CD8-positive, alpha-beta memory T cell (primary cell): ENCODE measurements at regions not wholly inside any gene's neighbourhood (a gene's known extent, or its start where the extent isn't known, plus 50 kb on each side); places are given as distances from the start of the nearest gene placed in this dataset.

ENCODE experiments used
- CTCF ChIA-PET: fragments of 350-600 bp; sonication (Branson Sonifier 250); formaldehyde crosslinking; loops from one replicate; lab custom pipeline; 2021; ENCODE audit warnings: antibody characterized with exemption; lab: Charles Lee
- POLR2A ChIA-PET: fragments of 350-600 bp; sonication (Branson Sonifier 250); formaldehyde crosslinking; loops from one replicate; lab custom pipeline; 2021; ENCODE audit warnings: antibody characterized with exemption; lab: Charles Lee
- DNase-seq, 5 donors: peaks; one replicate each; pipeline versions ENCODE4 v3.0.0 to v3.0.0-alpha.2; 2020 to 2022; ENCODE audit warnings: mixed read lengths in 1 of 5
- H3K27ac ChIP-seq: one replicate; pipeline ENCODE4 v1.7.0; 2013; ENCODE audit warnings: low read depth, mild to moderate bottlenecking, low read length, moderate library complexity
- H3K27me3 ChIP-seq: 2 replicates; pipeline ENCODE4 v1.7.0; 2013; ENCODE audit warnings: low read length, mild to moderate bottlenecking; ENCODE audit not compliant: insufficient read depth, poor library complexity, severe bottlenecking
- H3K36me3 ChIP-seq: 2 replicates; pipeline ENCODE4 v1.7.0; 2013; ENCODE audit warnings: mild to moderate bottlenecking, low read length, moderate library complexity; ENCODE audit not compliant: insufficient read depth
- H3K4me1 ChIP-seq: 2 replicates; pipeline ENCODE4 v1.7.0; 2013; ENCODE audit warnings: mild to moderate bottlenecking, low read length, moderate library complexity; ENCODE audit not compliant: insufficient read depth
- H3K4me3 ChIP-seq: 2 replicates; pipeline ENCODE4 v1.7.0; 2013; ENCODE audit warnings: mild to moderate bottlenecking, low read length
- H3K9me3 ChIP-seq: 2 replicates; pipeline ENCODE4 v1.7.0; 2013; ENCODE audit warnings: mild to moderate bottlenecking, low read length
- H3K27ac Mint-ChIP-seq, 8 donors: one replicate each; pipeline ENCODE4 v1.8.0; 2020 to 2021; ENCODE audit warnings: mixed read lengths in 8 of 8, mild to moderate bottlenecking in 6 of 8, inconsistent platforms in 3 of 8, moderate library complexity in 3 of 8
- H3K27me3 Mint-ChIP-seq, 2 donors: one replicate each; pipeline ENCODE4 v1.8.0; 2020 to 2021; ENCODE audit warnings: mixed read lengths in 2 of 2, mild to moderate bottlenecking in 1 of 2, moderate library complexity in 1 of 2
- H3K36me3 Mint-ChIP-seq, 3 donors: one replicate each; pipeline ENCODE4 v1.8.0; 2020 to 2021; ENCODE audit warnings: mixed read lengths in 3 of 3, inconsistent platforms in 1 of 3, mild to moderate bottlenecking in 1 of 3
- H3K4me1 Mint-ChIP-seq, 3 donors: one replicate each; pipeline ENCODE4 v1.8.0; 2020 to 2021; ENCODE audit warnings: mixed read lengths in 3 of 3, inconsistent platforms in 1 of 3, mild to moderate bottlenecking in 1 of 3
- H3K4me3 Mint-ChIP-seq, 7 donors: one replicate each; pipeline ENCODE4 v1.8.0; 2020 to 2021; ENCODE audit warnings: mixed read lengths in 7 of 7, mild to moderate bottlenecking in 6 of 7, moderate library complexity in 4 of 7, inconsistent platforms in 2 of 7
- H3K9me3 Mint-ChIP-seq, 5 donors: one replicate each; pipeline ENCODE4 v1.8.0; 2020 to 2022; ENCODE audit warnings: mixed read lengths in 5 of 5, mild to moderate bottlenecking in 3 of 5, moderate library complexity in 2 of 5, inconsistent platforms in 1 of 5

GRCh38 chr13:57918086-57918485 lies 286.5 kb downstream of the PCDH17 start:
- H3K27me3 Mint-ChIP-seq, result no peaks in the 10 kb centered on the region
- no peak overlapping the region for H3K27ac ChIP-seq
- H3K4me3 Mint-ChIP-seq, result no peak overlapping the region
- H3K4me1 Mint-ChIP-seq, result no peaks in the 10 kb centered on the region
- H3K9me3 ChIP-seq, result no peaks in the 10 kb centered on the region
- ChIA-PET POLR2A (no interaction called here), CTCF (no interaction called here)
- no peak overlapping the region for H3K4me3 ChIP-seq
- H3K4me1 ChIP-seq, result no peaks in the 10 kb centered on the region
- no peak overlapping the region for H3K27ac Mint-ChIP-seq
- H3K36me3 Mint-ChIP-seq, result no peaks in the 10 kb centered on the region
- H3K9me3 Mint-ChIP-seq, result peaks cover 0 to 15% (median 5%) of the 10 kb centered on the region in 5 donors
- H3K27me3 ChIP-seq, result no peaks in the 10 kb centered on the region
- DNase-seq, result no peak
- no peaks in the 10 kb centered on the region for H3K36me3 ChIP-seq

GRCh38 chr13:57918913-57919312 lies 287.4 kb downstream of the PCDH17 start:
- no peaks in the 10 kb centered on the region for H3K36me3 ChIP-seq
- Mint-ChIP-seq H3K4me1 (no peaks in the 10 kb centered on the region), H3K27me3 (no peaks in the 10 kb centered on the region), H3K27ac (no peak overlapping the region), H3K36me3 (no peaks in the 10 kb centered on the region), H3K4me3 (no peak overlapping the region), H3K9me3 (peaks cover 0 to 15% (median 7%) of the 10 kb centered on the region in 5 donors)
- no peaks in the 10 kb centered on the region for H3K4me1 ChIP-seq
- H3K4me3 ChIP-seq, result no peak overlapping the region
- no peak for DNase-seq
- H3K27me3 ChIP-seq, result no peaks in the 10 kb centered on the region
- POLR2A ChIA-PET, result no interaction called here
- H3K9me3 ChIP-seq, result no peaks in the 10 kb centered on the region
- H3K27ac ChIP-seq, result no peak overlapping the region
- CTCF ChIA-PET, result no interaction called here

- no peak overlapping the region for H3K27ac Mint-ChIP-seq
- H3K4me1 Mint-ChIP-seq, result no peaks in the 10 kb centered on the region
- ChIA-PET CTCF (no interaction called here), POLR2A (no interaction called here)
- no peak for DNase-seq
- no peaks in the 10 kb centered on the region for H3K27me3 Mint-ChIP-seq
- no peaks in the 10 kb centered on the region for H3K27me3 ChIP-seq
- H3K36me3 Mint-ChIP-seq, result no peaks in the 10 kb centered on the region
- no peaks in the 10 kb centered on the region for H3K9me3 ChIP-seq
- no peak overlapping the region for H3K4me3 ChIP-seq
- no peak overlapping the region for H3K4me3 Mint-ChIP-seq
- H3K9me3 Mint-ChIP-seq, result peaks cover 0 to 18% (median 14%) of the 10 kb centered on the region in 5 donors
- no peaks in the 10 kb centered on the region for H3K36me3 ChIP-seq
- H3K4me1 ChIP-seq, result no peaks in the 10 kb centered on the region
- no peak overlapping the region for H3K27ac ChIP-seq
Observed at GRCh38 chr13:57925250-57925649, 293.7 kb downstream of the PCDH17 start.

DNA sequence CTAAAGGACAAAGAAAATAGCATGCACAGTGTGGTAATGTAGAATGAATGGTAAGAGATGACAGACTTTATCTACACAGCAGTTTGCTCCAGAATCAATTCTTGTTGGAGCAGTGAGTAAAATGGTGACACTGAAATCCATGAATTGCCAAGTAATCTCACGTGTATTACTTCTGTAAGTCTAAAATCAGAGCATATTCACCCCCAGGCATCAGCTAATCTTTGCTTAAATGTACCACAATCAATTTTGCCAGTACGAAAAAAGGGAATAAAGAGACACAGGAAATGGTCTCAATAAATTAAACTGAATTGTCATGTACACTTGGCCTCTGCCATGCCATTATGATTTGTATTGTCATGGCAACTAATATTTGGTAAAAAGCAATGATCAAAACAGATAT lies 294.2 kb downstream of the PCDH17 start:
- H3K36me3 ChIP-seq, result no peaks in the 10 kb centered on the region
- Mint-ChIP-seq H3K9me3 (peaks cover 0 to 18% (median 13%) of the 10 kb centered on the region in 5 donors), H3K4me3 (no peak overlapping the region), H3K36me3 (no peaks in the 10 kb centered on the region), H3K27ac (no peak overlapping the region), H3K27me3 (no peaks in the 10 kb centered on the region), H3K4me1 (no peaks in the 10 kb centered on the region)
- H3K9me3 ChIP-seq, result no peaks in the 10 kb centered on the region
- ChIA-PET POLR2A (no interaction called here), CTCF (no interaction called here)
- no peaks in the 10 kb centered on the region for H3K4me1 ChIP-seq
- no peaks in the 10 kb centered on the region for H3K27me3 ChIP-seq
- DNase-seq, result no peak
- no peak overlapping the region for H3K4me3 ChIP-seq
- H3K27ac ChIP-seq, result no peak overlapping the region

DNA sequence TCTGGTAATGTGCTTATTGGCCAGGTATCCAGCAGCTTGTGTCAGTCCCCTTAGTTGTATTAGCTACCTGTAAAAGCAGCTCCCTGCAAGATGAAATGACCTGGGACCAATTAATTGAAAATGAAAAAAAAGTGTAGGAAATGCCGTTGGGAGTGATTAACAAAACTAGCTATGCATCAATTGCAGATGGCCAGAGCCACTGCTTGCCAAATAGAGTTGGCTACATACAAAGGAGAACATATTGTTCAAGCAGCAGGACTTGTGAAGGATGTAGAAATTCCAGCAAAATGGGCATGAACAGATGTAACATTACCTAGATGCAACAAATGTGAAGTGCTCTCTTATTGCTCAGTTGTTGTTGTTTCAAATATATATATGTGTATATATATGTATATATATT lies 300.5 kb downstream of the PCDH17 start:
- H3K36me3 ChIP-seq, result no peaks in the 10 kb centered on the region
- no peaks in the 10 kb centered on the region for H3K9me3 ChIP-seq
- ChIA-PET CTCF (no interaction called here), POLR2A (no interaction called here)
- Mint-ChIP-seq H3K4me1 (no peaks in the 10 kb centered on the region), H3K36me3 (no peaks in the 10 kb centered on the region), H3K27me3 (no peaks in the 10 kb centered on the region), H3K9me3 (peaks cover 0 to 54% (median 7%) of the 10 kb centered on the region in 5 donors), H3K27ac (no peak overlapping the region), H3K4me3 (no peak overlapping the region)
- no peaks in the 10 kb centered on the region for H3K27me3 ChIP-seq
- no peaks in the 10 kb centered on the region for H3K4me1 ChIP-seq
- no peak for DNase-seq
- no peak overlapping the region for H3K27ac ChIP-seq
- no peak overlapping the region for H3K4me3 ChIP-seq

DNA sequence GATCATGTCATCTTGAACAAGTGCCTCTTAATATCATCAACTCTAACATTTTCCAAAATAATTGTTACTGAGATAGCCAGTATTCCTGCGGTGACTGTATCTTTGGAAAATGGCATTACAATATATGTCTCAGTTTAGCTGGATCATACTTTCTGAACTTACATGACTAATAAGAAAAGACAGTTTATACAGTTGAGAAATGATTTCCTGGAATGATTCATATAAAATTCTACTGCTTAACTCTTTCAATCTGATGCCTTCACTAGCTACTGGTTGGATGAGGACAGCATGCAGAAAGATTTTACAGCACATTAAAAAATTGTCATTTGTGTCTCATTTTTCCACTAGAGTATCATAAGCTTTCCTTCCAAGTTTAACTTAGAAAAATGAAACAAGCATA lies 302.1 kb downstream of the PCDH17 start:
- no peak overlapping the region for H3K27ac ChIP-seq
- H3K4me3 ChIP-seq, result no peak overlapping the region
- no peaks in the 10 kb centered on the region for H3K36me3 ChIP-seq
- H3K4me1 ChIP-seq, result no peaks in the 10 kb centered on the region
- H3K9me3 ChIP-seq, result no peaks in the 10 kb centered on the region
- H3K27ac Mint-ChIP-seq, result no peak overlapping the region
- H3K36me3 Mint-ChIP-seq, result no peaks in the 10 kb centered on the region
- H3K4me3 Mint-ChIP-seq, result no peak overlapping the region
- no peaks in the 10 kb centered on the region for H3K27me3 Mint-ChIP-seq
- ChIA-PET CTCF (no interaction called here), POLR2A (no interaction called here)
- no peak for DNase-seq
- H3K4me1 Mint-ChIP-seq, result no peaks in the 10 kb centered on the region
- H3K27me3 ChIP-seq, result no peaks in the 10 kb centered on the region
- H3K9me3 Mint-ChIP-seq, result peaks cover 0 to 61% (median 11%) of the 10 kb centered on the region in 5 donors

GRCh38 chr13:57935965-57936364 lies 304.4 kb downstream of the PCDH17 start:
- Histone ChIP-seq H3K27ac (no peak overlapping the region), H3K27me3 (no peaks in the 10 kb centered on the region), H3K4me1 (no peaks in the 10 kb centered on the region), H3K4me3 (no peak overlapping the region), H3K9me3 (no peaks in the 10 kb centered on the region), H3K36me3 (no peaks in the 10 kb centered on the region)
- no peak overlapping the region for H3K27ac Mint-ChIP-seq
- DNase-seq, result no peak
- H3K4me3 Mint-ChIP-seq, result no peak overlapping the region
- peaks cover 0 to 54% (median 12%) of the 10 kb centered on the region in 5 donors for H3K9me3 Mint-ChIP-seq
- H3K27me3 Mint-ChIP-seq, result no peaks in the 10 kb centered on the region
- ChIA-PET POLR2A (no interaction called here), CTCF (no interaction called here)
- no peaks in the 10 kb centered on the region for H3K4me1 Mint-ChIP-seq
- no peaks in the 10 kb centered on the region for H3K36me3 Mint-ChIP-seq

DNA sequence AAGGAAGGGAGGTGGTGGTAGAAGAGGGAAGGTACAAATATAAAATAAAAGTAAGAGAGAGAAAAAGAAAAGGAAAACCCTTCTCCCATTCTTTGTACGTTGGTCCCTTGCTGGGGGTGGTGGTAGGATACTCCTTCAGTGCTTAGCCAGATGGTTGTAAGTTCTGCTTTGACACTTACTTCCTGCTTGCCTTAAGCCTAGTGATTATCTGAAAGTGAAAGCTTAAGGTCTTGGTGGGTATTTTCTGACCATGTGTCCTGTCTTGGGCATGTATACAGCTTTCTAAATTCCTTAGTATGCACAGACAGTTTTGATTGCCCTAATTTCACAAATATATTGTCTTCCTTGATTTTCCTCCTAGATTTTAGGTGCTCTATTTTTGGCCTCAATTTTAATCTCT lies 314.8 kb downstream of the PCDH17 start:
- Mint-ChIP-seq H3K27ac (no peak overlapping the region), H3K4me1 (no peaks in the 10 kb centered on the region), H3K4me3 (no peak overlapping the region), H3K9me3 (peaks cover 6 to 25% (median 11%) of the 10 kb centered on the region in 5 donors), H3K36me3 (no peaks in the 10 kb centered on the region), H3K27me3 (no peaks in the 10 kb centered on the region)
- H3K4me3 ChIP-seq, result no peak overlapping the region
- no peaks in the 10 kb centered on the region for H3K36me3 ChIP-seq
- ChIA-PET POLR2A (no interaction called here), CTCF (no interaction called here)
- H3K9me3 ChIP-seq, result no peaks in the 10 kb centered on the region
- no peak for DNase-seq
- no peak overlapping the region for H3K27ac ChIP-seq
- H3K4me1 ChIP-seq, result no peaks in the 10 kb centered on the region
- H3K27me3 ChIP-seq, result no peaks in the 10 kb centered on the region

DNA sequence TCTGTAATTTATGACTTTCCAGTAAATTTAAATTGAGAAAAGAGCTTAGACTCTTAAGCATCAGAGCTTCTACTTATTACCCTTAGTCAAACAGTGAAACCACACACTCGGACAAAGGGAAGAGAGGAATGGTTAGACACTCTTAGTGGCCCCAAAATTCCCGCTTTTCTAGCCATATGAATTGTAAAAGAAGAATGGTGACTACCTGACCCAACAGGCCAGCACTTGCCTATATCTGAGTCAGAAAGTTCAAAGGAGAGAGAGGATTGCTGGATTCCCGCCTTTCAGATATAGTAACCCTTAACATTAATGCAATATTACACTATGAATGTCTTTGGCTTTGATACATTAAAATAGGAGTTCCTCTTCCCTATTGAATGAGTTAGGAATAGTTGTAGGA lies 317.3 kb downstream of the PCDH17 start:
- Histone ChIP-seq H3K27me3 (no peaks in the 10 kb centered on the region), H3K36me3 (no peaks in the 10 kb centered on the region), H3K27ac (no peak overlapping the region), H3K4me1 (no peaks in the 10 kb centered on the region), H3K4me3 (no peak overlapping the region), H3K9me3 (no peaks in the 10 kb centered on the region)
- no peak overlapping the region for H3K27ac Mint-ChIP-seq
- ChIA-PET CTCF (no interaction called here), POLR2A (no interaction called here)
- DNase-seq, result no peak
- H3K36me3 Mint-ChIP-seq, result no peaks in the 10 kb centered on the region
- no peaks in the 10 kb centered on the region for H3K4me1 Mint-ChIP-seq
- no peak overlapping the region for H3K4me3 Mint-ChIP-seq
- no peaks in the 10 kb centered on the region for H3K27me3 Mint-ChIP-seq
- H3K9me3 Mint-ChIP-seq, result peaks cover 14 to 35% (median 18%) of the 10 kb centered on the region in 5 donors
